ENCODE measurements at regions not wholly inside any gene's neighbourhood (a gene's known extent, or its start where the extent isn't known, plus 50 kb on each side); places are given as distances from the start of the nearest gene placed in this dataset.
"Not testable (repeated sequence)": the region's sequence is repeated elsewhere in the genome, so short reads cannot be mapped to it uniquely, and the experiment has no call there.

DNA sequence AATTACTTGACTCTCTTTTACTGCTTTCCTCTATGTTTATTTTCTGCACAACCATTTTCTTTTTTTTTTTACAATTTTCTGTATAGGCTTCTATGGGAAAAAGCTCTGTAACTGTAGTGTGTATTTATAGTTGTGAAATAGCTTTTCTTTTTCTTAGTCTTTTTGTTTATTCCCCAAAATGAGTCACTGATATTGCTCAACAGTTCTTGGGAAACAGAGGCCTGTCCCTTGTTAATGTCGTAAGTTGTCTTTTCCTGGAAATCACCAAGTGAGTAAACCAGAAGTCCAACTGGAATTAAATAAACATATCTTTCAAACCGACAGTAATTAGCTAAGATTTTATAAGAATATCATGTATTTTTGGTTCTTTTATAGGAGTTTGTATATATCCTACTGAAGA, 325.1 kb upstream of the PRR16 start:
- no peaks in the 10 kb centered on the region for H3K4me1 Mint-ChIP-seq (ENCODE audit: unreplicated experiment)
- no peaks in the 10 kb centered on the region for H3K27me3 Mint-ChIP-seq (ENCODE audit: unreplicated experiment)
- no peak for DNase-seq (ENCODE audit: low spot score)
- no peaks in the 10 kb centered on the region for H3K9me3 Mint-ChIP-seq (ENCODE audit: unreplicated experiment)
- no peak overlapping the region for H3K27ac Mint-ChIP-seq (ENCODE audit: unreplicated experiment)
- H3K4me3 Mint-ChIP-seq (ENCODE audit: unreplicated experiment), result no peak overlapping the region
- TF ChIP-seq, protein P1, sequence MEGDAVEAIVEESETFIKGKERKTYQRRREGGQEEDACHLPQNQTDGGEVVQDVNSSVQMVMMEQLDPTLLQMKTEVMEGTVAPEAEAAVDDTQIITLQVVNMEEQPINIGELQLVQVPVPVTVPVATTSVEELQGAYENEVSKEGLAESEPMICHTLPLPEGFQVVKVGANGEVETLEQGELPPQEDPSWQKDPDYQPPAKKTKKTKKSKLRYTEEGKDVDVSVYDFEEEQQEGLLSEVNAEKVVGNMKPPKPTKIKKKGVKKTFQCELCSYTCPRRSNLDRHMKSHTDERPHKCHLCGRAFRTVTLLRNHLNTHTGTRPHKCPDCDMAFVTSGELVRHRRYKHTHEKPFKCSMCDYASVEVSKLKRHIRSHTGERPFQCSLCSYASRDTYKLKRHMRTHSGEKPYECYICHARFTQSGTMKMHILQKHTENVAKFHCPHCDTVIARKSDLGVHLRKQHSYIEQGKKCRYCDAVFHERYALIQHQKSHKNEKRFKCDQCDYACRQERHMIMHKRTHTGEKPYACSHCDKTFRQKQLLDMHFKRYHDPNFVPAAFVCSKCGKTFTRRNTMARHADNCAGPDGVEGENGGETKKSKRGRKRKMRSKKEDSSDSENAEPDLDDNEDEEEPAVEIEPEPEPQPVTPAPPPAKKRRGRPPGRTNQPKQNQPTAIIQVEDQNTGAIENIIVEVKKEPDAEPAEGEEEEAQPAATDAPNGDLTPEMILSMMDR (IDR thresholded peaks at IDR 0.05; ENCODE audit: unreplicated experiment), result no peak
- no peaks in the 10 kb centered on the region for H3K36me3 Mint-ChIP-seq (ENCODE audit: low read depth, unreplicated experiment)

DNA sequence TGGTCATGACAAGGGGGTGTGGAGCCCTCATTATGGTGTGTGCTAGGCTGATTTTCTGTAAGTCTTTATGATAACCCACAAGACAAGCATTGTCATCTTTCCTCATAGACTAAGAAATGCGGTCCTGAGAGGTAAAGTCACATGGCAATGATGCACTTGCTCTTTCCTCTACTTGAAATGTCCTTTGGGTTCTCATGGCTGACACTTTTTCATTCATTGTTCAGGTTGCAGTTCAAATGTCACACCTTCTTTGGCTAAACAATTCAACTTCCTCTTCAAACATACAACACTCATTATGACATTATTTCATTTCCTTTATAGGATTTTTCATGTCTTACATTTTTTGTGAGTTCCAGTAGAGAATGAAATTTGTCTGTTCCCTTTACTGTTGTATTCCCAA, 323.6 kb upstream of the PRR16 start:
- Mint-ChIP-seq H3K4me3 (ENCODE audit: unreplicated experiment) (no peak overlapping the region), H3K9me3 (ENCODE audit: unreplicated experiment) (peaks cover 1% of the 10 kb centered on the region), H3K36me3 (ENCODE audit: low read depth, unreplicated experiment) (no peaks in the 10 kb centered on the region), H3K27ac (ENCODE audit: unreplicated experiment) (no peak overlapping the region), H3K4me1 (ENCODE audit: unreplicated experiment) (no peaks in the 10 kb centered on the region), H3K27me3 (ENCODE audit: unreplicated experiment) (peaks cover 2% of the 10 kb centered on the region)
- TF ChIP-seq, protein P1 (IDR thresholded peaks at IDR 0.05; ENCODE audit: unreplicated experiment), result no peak
- DNase-seq (ENCODE audit: low spot score), result no peak

DNA sequence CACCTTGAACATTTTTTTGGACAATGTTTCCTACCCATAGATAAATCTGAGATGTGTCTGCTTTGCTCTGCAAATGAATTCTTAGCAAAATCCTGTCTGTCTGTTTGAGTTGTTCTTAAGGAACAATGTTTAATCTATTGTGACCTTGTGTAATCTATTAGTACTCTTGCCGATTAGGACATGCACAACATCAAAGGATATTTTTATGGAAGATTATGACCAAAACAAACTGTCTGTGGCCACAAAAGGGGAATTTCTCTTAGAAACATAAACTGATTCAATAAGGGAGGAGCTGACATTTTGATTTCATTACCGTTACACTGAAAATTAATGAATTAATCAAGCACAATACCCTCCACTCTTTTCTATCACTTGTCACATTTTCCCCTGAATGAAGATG, 323.0 kb upstream of the PRR16 start:
- no peaks in the 10 kb centered on the region for H3K36me3 Mint-ChIP-seq (ENCODE audit: low read depth, unreplicated experiment)
- no peak overlapping the region for H3K27ac Mint-ChIP-seq (ENCODE audit: unreplicated experiment)
- H3K4me1 Mint-ChIP-seq (ENCODE audit: unreplicated experiment), result no peaks in the 10 kb centered on the region
- H3K9me3 Mint-ChIP-seq (ENCODE audit: unreplicated experiment), result peaks cover 5% of the 10 kb centered on the region
- no peak overlapping the region for H3K4me3 Mint-ChIP-seq (ENCODE audit: unreplicated experiment)
- TF ChIP-seq, protein P1 (IDR thresholded peaks at IDR 0.05; ENCODE audit: unreplicated experiment), result no peak
- no peak for DNase-seq (ENCODE audit: low spot score)
- peaks cover 2% of the 10 kb centered on the region for H3K27me3 Mint-ChIP-seq (ENCODE audit: unreplicated experiment)

DNA sequence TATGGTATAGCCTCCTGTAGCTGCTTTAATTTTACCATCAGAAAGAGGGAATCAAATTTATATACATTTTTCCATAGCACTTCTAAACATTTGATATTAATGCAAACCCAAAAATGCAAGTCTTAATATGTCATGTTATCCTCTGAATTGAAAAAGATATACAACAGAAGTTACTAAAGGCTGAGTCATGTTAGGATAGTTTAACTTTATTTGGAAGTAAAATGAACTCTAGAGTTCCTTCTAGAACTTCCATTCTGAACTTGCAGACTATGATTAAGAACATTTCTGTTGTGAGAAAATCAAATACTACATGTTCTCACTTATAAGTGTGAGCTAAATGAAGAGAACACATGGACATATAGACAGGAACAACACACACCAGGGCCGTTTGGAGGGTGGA, 317.3 kb upstream of the PRR16 start:
- peaks cover 5% of the 10 kb centered on the region for H3K9me3 Mint-ChIP-seq (ENCODE audit: unreplicated experiment)
- no peak overlapping the region for H3K4me3 Mint-ChIP-seq (ENCODE audit: unreplicated experiment)
- H3K4me1 Mint-ChIP-seq (ENCODE audit: unreplicated experiment), result no peaks in the 10 kb centered on the region
- H3K27me3 Mint-ChIP-seq (ENCODE audit: unreplicated experiment), result peaks cover 2% of the 10 kb centered on the region
- TF ChIP-seq, protein P1 (IDR thresholded peaks at IDR 0.05; ENCODE audit: unreplicated experiment), result no peak
- H3K36me3 Mint-ChIP-seq (ENCODE audit: low read depth, unreplicated experiment), result no peaks in the 10 kb centered on the region
- no peak overlapping the region for H3K27ac Mint-ChIP-seq (ENCODE audit: unreplicated experiment)
- no peak for DNase-seq (ENCODE audit: low spot score)

DNA sequence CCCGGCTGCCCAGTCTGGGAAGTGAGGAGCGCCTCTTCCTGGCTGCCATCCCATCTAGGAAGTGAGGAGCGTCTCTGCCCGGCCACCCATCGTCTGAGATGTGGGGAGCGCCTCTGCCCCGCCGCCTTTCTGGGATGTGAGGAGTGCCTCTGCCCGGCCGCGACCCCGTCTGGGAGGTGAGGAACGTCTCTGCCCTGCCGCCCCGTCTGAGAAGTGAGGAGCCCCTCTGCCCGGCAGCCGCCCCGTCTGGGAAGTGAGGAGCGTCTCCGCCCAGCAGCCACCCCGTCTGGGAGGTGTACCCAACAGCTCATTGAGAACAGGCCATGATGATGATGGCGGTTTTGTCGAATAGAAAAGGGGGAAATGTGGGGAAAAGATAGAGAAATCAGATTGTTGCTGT, 316.2 kb upstream of the PRR16 start:
- H3K27ac Mint-ChIP-seq (ENCODE audit: unreplicated experiment); H3K4me3 Mint-ChIP-seq (ENCODE audit: unreplicated experiment); DNase-seq (ENCODE audit: low spot score); H3K9me3 Mint-ChIP-seq (ENCODE audit: unreplicated experiment); H3K27me3 Mint-ChIP-seq (ENCODE audit: unreplicated experiment); H3K4me1 Mint-ChIP-seq (ENCODE audit: unreplicated experiment); H3K36me3 Mint-ChIP-seq (ENCODE audit: low read depth, unreplicated experiment): not testable (repeated sequence)

DNA sequence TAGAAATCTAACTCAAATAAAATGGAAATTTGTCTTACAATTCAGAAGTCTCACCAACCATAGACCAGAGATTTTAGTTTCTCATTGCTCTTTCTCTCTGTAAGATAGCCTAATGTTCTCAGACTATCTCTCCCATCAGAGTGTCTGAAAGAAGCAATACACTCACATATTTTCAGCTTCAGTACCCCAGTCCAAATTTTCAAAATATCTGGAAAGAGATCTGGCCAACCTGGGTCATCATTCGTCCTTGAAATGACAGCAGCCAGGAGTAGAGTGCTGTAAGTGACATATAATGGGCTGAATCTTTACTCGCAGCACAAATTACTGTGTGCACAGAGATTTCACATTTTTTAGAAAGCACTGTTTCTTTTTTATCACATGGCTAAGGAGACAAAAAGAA, 313.3 kb upstream of the PRR16 start:
- Mint-ChIP-seq H3K9me3 (ENCODE audit: unreplicated experiment) (peaks cover 2% of the 10 kb centered on the region), H3K4me3 (ENCODE audit: unreplicated experiment) (no peak overlapping the region), H3K27me3 (ENCODE audit: unreplicated experiment) (no peaks in the 10 kb centered on the region), H3K36me3 (ENCODE audit: low read depth, unreplicated experiment) (no peaks in the 10 kb centered on the region), H3K27ac (ENCODE audit: unreplicated experiment) (no peak overlapping the region), H3K4me1 (ENCODE audit: unreplicated experiment) (no peaks in the 10 kb centered on the region)
- no peak for DNase-seq (ENCODE audit: low spot score)
- TF ChIP-seq, protein P1 (IDR thresholded peaks at IDR 0.05; ENCODE audit: unreplicated experiment), result no peak
